ENCODE measurements at regions not wholly inside any gene's neighbourhood (a gene's known extent, or its start where the extent isn't known, plus 50 kb on each side); places are given as distances from the start of the nearest gene placed in this dataset.
"Not testable (repeated sequence)": the region's sequence is repeated elsewhere in the genome, so short reads cannot be mapped to it uniquely, and the experiment has no call there.

DNA sequence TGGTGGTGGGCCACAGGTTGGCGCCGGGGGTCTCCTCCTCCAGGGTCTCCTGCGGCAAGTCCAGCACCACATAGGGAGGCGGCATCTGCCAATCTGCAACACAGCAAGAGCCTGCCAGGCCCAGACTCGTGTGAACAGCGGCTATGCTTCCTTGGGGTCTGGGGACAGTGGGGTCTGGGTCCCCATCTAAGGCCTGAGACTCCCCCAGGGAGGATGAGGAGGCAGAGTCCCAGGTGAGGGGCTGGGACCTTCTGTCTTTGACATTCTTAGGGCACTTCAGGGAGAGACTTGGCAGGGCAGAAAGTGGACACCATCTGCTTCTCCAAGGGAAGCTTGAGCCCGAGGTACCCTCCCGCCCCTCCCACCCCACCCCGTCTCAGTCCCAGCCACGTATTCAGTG, 178.1 kb downstream of the TMEM121 start:
- H3K4me1 Mint-ChIP-seq (ENCODE audit: low read depth) = peaks cover 12% of the 10 kb centered on the region
- H3K27ac Mint-ChIP-seq; CTCF ChIA-PET; H3K27me3 Mint-ChIP-seq; ATAC-seq; DNase-seq; intact Hi-C loops (cut with micrococcal nuclease); H3K36me3 Mint-ChIP-seq (ENCODE audit: low read depth); H3K4me3 Mint-ChIP-seq; POLR2A ChIA-PET; H3K9me3 Mint-ChIP-seq: not testable (repeated sequence)

DNA sequence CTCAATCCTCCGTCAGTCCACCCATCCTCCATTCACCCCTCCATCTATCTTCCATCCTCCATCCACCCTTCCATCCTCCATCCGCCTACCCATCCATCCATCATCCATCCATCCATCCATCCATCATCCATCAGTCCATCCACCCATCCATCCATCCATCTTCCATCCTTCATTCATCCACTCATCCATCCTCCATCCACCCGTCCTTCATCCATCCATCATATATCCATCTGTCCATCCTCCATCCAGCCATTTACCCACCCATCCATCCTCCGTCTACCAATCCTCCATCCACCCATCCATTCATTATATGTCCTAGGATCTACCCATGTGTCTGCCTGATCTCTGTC, 179.1 kb downstream of the TMEM121 start:
- not testable (repeated sequence) for H3K36me3 Mint-ChIP-seq (ENCODE audit: low read depth)

DNA sequence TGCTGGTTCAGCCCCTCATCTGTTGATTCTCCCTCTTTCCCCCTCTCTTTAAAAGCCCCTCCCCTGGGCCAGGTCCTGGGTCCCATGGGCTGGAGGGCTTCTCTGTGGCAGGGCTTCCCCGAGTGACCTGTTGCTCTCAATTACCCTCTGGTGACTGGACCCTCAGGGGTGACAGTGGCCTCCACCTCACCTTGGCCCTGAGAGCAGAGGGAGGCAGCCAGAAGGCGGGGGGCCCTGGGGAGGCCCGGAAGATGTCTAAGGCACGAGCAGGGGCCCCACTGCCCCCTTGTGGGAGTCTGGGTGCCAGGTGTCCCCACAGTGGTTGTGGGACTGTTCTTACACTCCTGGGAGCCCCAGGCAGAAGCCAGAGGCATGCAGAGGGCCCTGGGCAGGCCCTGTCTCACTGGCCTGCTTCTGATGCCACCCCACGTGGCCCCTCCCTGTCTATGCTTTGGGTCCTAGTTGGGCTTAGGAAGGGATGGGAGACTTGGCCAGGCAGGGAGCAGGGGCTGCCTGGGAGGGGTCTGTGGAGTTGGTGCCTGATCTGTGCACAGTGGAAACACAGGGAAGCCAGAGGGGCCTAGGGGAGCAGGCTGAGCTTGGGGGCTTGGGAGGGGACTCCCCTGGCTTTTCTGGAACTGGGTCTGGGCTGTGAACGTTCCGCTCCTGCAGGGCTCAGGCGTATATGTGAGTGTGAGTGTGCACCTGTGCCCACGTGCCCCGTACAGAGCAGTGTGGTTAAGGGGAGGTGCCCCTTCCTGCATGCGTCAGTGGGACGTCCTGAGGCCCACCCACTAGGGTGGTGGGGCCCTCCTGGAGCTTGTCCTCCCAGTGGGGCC, 179.7 kb downstream of the TMEM121 start:
- POLR2A ChIA-PET; H3K4me3 Mint-ChIP-seq; H3K27ac Mint-ChIP-seq; CTCF ChIA-PET; H3K27me3 Mint-ChIP-seq; H3K4me1 Mint-ChIP-seq (ENCODE audit: low read depth); H3K9me3 Mint-ChIP-seq; H3K36me3 Mint-ChIP-seq (ENCODE audit: low read depth): not testable (repeated sequence)
- intact Hi-C loops (cut with micrococcal nuclease) = loop anchor here (5.0 kb wide), 1 partner anchor 119 kb away; no protein-coding TSS in a partner anchor
- DNase-seq (peak; percentile 31), ATAC-seq (peak; percentile 76)

More for the DNA sequence above, 179.1 kb downstream of the TMEM121 start:
- H3K9me3 Mint-ChIP-seq, POLR2A ChIA-PET, H3K27ac Mint-ChIP-seq, DNase-seq, CTCF ChIA-PET, H3K4me3 Mint-ChIP-seq, ATAC-seq, H3K27me3 Mint-ChIP-seq: not testable (repeated sequence)
- H3K4me1 Mint-ChIP-seq (ENCODE audit: low read depth) = peaks cover 11% of the 10 kb centered on the region
- intact Hi-C loops (cut with micrococcal nuclease) = loop anchor here (5.0 kb wide), 1 partner anchor 118 kb away; no protein-coding TSS in a partner anchor

DNA sequence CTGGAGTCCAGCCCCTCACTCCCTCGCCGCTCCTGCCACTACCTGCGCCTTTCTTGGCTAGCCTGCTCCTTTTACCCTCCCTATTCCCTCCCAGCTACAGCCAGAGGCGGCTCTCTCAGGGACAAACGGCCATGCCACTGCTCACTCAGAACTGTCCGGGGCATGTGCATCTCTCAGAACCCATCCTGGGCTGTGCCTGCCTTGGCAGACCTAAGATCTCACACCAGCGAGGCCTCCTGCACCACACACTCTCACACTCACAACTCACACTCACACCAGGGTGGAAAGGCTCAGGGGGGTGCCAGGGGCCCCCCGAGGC, 180.3 kb downstream of the TMEM121 start:
- H3K9me3 Mint-ChIP-seq; CTCF ChIA-PET; H3K27ac Mint-ChIP-seq; H3K4me3 Mint-ChIP-seq; ATAC-seq; DNase-seq; H3K27me3 Mint-ChIP-seq; POLR2A ChIA-PET; H3K4me1 Mint-ChIP-seq (ENCODE audit: low read depth); H3K36me3 Mint-ChIP-seq (ENCODE audit: low read depth): not testable (repeated sequence)
- intact Hi-C loops (cut with micrococcal nuclease) = loop anchor here (5.0 kb wide), 1 partner anchor 119 kb away; no protein-coding TSS in a partner anchor

DNA sequence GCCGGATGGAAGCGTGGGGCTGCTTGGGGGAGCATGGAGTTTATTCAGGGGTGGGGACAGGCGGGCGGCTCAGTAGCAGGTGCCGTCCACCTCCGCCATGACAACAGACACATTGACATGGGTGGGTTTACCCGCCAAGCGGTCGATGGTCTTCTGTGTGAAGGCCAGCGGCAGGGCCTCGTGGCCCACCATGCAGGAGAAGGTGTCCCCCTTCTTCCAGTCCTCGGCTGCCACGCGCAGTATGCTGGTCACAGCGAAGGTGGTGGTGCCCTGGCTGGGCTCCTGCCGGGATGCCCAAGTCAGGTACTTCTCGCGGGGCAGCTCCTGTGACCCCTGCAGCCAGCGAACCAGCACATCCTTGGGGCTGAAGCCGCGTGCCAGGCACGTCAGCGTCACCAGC, 180.7 kb downstream of the TMEM121 start:
- DNase-seq; CTCF ChIA-PET; ATAC-seq; H3K36me3 Mint-ChIP-seq (ENCODE audit: low read depth); H3K4me1 Mint-ChIP-seq (ENCODE audit: low read depth); H3K4me3 Mint-ChIP-seq; H3K27ac Mint-ChIP-seq; POLR2A ChIA-PET; H3K27me3 Mint-ChIP-seq; H3K9me3 Mint-ChIP-seq: not testable (repeated sequence)
- intact Hi-C loops (cut with micrococcal nuclease) = loop anchor here (5.0 kb wide), 1 partner anchor 120 kb away; no protein-coding TSS in a partner anchor

DNA sequence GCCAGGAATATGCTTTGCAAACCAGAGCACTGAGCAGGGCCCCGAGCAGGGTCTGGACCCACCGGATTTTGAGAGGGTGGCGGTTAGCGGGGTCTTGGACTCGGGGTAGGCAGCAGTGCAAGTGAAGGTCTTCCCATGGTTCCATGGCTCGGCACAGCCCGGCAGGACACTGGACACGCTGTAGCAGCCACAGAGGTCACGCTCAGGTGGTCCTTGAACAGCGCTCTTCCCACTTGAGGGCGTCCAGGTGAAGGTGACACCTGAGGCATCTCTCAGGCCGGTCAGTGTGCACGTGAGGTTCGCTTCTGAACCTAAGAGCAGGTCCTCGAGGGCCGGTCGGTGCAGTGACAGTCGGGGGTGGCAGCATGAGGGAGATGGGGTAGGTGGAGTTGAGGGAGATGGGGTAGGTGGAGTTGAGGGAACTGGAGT, 181.4 kb downstream of the TMEM121 start:
- H3K27ac Mint-ChIP-seq; POLR2A ChIA-PET; CTCF ChIA-PET; H3K4me3 Mint-ChIP-seq; DNase-seq; ATAC-seq; H3K36me3 Mint-ChIP-seq (ENCODE audit: low read depth); H3K9me3 Mint-ChIP-seq; H3K27me3 Mint-ChIP-seq; H3K4me1 Mint-ChIP-seq (ENCODE audit: low read depth): not testable (repeated sequence)
- intact Hi-C loops (cut with micrococcal nuclease) = loop anchor here (5.0 kb wide), 1 partner anchor 120 kb away; no protein-coding TSS in a partner anchor

DNA sequence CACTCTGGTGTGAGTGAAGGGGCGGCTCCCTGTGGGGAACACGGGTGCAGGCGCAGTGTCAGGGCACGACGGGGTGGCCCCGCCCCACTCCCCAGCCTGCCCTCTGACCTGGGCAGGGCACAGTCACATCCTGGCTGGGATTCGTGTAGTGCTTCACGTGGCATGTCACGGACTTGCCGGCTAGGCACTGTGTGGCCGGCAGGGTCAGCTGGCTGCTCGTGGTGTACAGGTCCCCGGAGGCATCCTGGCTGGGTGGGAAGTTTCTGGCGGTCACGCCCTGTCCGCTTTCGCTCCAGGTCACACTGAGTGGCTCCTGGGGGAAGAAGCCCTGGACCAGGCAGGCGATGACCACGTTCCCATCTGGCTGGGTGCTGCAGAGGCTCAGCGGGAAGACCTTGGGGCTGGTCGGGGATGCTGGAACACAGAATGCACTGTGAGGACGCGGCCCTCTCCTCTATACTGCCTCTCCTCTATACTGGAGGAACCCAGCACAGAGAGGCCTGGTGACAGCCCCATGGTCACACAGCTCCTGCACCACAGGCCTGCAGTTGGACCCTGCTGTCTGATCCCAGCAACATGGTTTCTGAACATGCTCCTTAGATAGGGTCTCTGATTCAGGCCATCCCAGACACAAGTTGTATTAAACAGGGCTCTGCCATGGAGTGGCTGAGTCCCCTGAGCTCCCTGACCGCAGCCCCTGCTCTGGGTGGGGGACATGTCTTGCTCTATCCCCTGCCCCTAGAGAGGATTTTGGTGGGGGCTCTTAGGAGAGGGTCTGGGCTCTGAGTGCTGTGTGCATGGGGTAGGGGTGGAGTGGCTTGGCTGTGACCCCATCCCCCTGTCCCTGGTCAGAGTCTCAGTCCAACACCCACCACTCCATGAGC, 182.1 kb downstream of the TMEM121 start:
- H3K9me3 Mint-ChIP-seq; H3K27ac Mint-ChIP-seq; ATAC-seq; H3K27me3 Mint-ChIP-seq; H3K4me3 Mint-ChIP-seq; H3K4me1 Mint-ChIP-seq (ENCODE audit: low read depth); DNase-seq; POLR2A ChIA-PET; H3K36me3 Mint-ChIP-seq (ENCODE audit: low read depth); CTCF ChIA-PET: not testable (repeated sequence)
- intact Hi-C loops (cut with micrococcal nuclease) = loop anchor here (5.0 kb wide), 1 partner anchor 121 kb away; no protein-coding TSS in a partner anchor

DNA sequence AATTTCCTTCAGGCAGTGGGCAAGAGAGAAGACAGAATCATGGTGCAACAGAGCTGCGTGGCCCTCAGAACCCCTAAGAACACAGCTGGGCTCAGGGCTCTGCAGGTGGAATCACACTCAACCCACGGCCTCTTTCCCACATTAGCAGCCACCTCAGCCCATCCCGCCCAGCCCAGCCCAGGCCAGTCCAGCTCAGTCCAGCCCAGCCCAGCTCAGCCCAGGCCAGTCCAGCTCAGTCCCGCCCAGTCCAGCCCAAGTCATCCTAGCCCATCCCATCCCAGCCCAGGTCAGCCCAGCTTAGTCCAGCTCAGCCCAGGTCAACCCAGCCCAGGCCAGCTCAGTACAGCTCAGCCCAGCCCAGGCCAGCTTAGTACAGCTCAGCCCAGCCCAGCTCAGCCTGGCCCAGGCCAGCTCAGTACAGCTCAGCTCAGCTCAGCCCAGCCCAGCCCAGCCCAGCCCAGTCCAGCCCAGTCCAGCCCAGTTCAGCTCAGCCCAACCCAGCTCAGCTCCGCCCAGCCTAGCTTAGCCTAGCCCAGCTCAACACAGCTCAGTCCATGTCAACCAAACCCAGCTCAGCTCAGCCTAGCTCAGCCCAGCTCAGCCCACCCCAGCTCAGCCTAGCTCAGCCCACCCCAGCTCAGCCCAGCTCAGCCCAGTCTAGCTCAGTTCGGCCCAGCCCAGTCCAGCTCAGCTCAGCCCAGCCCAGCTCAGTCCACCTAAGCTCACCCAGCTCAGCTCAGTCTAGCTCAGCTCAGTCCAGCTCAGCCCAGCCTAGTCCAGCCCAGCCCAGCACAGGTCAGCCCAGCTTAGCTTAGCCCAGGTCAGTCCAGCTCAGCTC, 183.1 kb downstream of the TMEM121 start:
- Mint-ChIP-seq H3K36me3 (ENCODE audit: low read depth) (no peaks in the 10 kb centered on the region), H3K27ac (no peak overlapping the region), H3K27me3 (no peaks in the 10 kb centered on the region), H3K4me3 (no peak overlapping the region), H3K4me1 (ENCODE audit: low read depth) (peaks cover 3% of the 10 kb centered on the region), H3K9me3 (no peaks in the 10 kb centered on the region)
- TF ChIP-seq, protein P1, sequence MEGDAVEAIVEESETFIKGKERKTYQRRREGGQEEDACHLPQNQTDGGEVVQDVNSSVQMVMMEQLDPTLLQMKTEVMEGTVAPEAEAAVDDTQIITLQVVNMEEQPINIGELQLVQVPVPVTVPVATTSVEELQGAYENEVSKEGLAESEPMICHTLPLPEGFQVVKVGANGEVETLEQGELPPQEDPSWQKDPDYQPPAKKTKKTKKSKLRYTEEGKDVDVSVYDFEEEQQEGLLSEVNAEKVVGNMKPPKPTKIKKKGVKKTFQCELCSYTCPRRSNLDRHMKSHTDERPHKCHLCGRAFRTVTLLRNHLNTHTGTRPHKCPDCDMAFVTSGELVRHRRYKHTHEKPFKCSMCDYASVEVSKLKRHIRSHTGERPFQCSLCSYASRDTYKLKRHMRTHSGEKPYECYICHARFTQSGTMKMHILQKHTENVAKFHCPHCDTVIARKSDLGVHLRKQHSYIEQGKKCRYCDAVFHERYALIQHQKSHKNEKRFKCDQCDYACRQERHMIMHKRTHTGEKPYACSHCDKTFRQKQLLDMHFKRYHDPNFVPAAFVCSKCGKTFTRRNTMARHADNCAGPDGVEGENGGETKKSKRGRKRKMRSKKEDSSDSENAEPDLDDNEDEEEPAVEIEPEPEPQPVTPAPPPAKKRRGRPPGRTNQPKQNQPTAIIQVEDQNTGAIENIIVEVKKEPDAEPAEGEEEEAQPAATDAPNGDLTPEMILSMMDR (IDR thresholded peaks at IDR 0.05) = no peak
- DNase-seq (no peak), ATAC-seq (no peak)
- POLR2A ChIA-PET = no interaction called here
- intact Hi-C loops (cut with micrococcal nuclease) = loop anchor here (5.0 kb wide), 1 partner anchor 122 kb away; no protein-coding TSS in a partner anchor
- CTCF ChIA-PET = no interaction called here
